IPS-20b (cell line): ENCODE measurements at regions not wholly inside any gene's neighbourhood (a gene's known extent, or its start where the extent isn't known, plus 50 kb on each side); places are given as distances from the start of the nearest gene placed in this dataset.
"Not testable (repeated sequence)": the region's sequence is repeated elsewhere in the genome, so short reads cannot be mapped to it uniquely, and the experiment has no call there.

ENCODE experiments used
- H3K27ac ChIP-seq: one replicate; pipeline ENCODE4 v1.5.1; 2013; ENCODE audit warnings: low read length
- H3K27me3 ChIP-seq: 2 replicates; pipeline ENCODE4 v1.6.1; 2013; ENCODE audit warnings: mild to moderate bottlenecking, low read length, inconsistent platforms; ENCODE audit not compliant: insufficient read depth
- H3K36me3 ChIP-seq: 2 replicates; pipeline ENCODE4 v1.6.1; 2013; ENCODE audit warnings: low read depth, mild to moderate bottlenecking, inconsistent platforms, low read length, moderate library complexity; ENCODE audit not compliant: insufficient read depth
- H3K4me1 ChIP-seq: 2 replicates; pipeline ENCODE4 v1.6.1; 2013; ENCODE audit warnings: mild to moderate bottlenecking, control low read depth, inconsistent platforms, low read length, moderate library complexity; ENCODE audit not compliant: insufficient read depth
- H3K4me3 ChIP-seq: 2 replicates; pipeline ENCODE4 v1.5.1; 2013; ENCODE audit warnings: mild to moderate bottlenecking, low read length, inconsistent platforms
- H3K9ac ChIP-seq: 2 replicates; pipeline ENCODE4 v1.6.1; 2013; ENCODE audit warnings: low read depth, mild to moderate bottlenecking, inconsistent platforms, low read length, moderate library complexity
- H3K9me3 ChIP-seq: 2 replicates; pipeline ENCODE4 v1.6.1; 2013; ENCODE audit warnings: mild to moderate bottlenecking, low read depth, low read length, inconsistent platforms; ENCODE audit not compliant: insufficient read depth

GRCh38 chr1:112855152-112855828, 100.7 kb downstream of the SLC16A1 start:
- Histone ChIP-seq H3K9me3 (no peaks in the 10 kb centered on the region), H3K36me3 (no peaks in the 10 kb centered on the region), H3K9ac (no peak overlapping the region), H3K4me1 (peaks cover 3% of the 10 kb centered on the region; the same call in 1 of the 2 replicates), H3K4me3 (no peak overlapping the region), H3K27me3 (no peaks in the 10 kb centered on the region; the same call in 1 of the 2 replicates), H3K27ac (no peak overlapping the region)

GRCh38 chr1:112854368-112854984, 101.5 kb downstream of the SLC16A1 start:
- not testable (repeated sequence) for H3K9me3 ChIP-seq, H3K27me3 ChIP-seq, H3K36me3 ChIP-seq, H3K4me1 ChIP-seq, H3K9ac ChIP-seq, H3K4me3 ChIP-seq, H3K27ac ChIP-seq

DNA sequence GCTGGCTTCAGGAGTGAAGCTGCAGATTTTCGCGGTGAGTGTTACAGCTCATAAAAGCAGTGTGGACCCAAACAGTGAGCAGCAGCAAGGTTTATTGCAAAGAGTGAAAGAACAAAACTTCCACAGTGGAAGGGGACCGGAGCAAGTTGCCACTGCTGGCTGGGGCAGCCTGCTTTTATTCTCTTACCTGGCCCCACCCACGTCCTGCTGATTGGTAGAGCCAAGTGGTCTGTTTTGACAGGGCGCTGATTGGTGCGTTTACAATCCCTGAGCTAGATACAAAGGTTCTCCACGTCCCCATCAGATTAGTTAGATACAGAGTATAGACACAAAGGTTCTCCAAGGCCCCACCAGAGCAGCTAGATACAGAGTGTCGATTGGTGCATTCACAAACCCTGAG, 102.1 kb downstream of the SLC16A1 start:
- H3K27me3 ChIP-seq, H3K27ac ChIP-seq: not testable (repeated sequence)

GRCh38 chr1:112852934-112853333, 103.1 kb downstream of the SLC16A1 start:
- no peak overlapping the region for H3K27ac ChIP-seq
- peaks cover 10% of the 10 kb centered on the region; the same call in 1 of the 2 replicates for H3K27me3 ChIP-seq
- peaks cover 3% of the 10 kb centered on the region; the same call in 1 of the 2 replicates for H3K4me1 ChIP-seq
- H3K4me3 ChIP-seq: no peak overlapping the region
- H3K36me3 ChIP-seq: no peaks in the 10 kb centered on the region
- H3K9ac ChIP-seq: no peak overlapping the region
- no peaks in the 10 kb centered on the region for H3K9me3 ChIP-seq

More for the DNA sequence above, 102.1 kb downstream of the SLC16A1 start:
- not testable (repeated sequence) for H3K9me3 ChIP-seq, H3K9ac ChIP-seq, H3K36me3 ChIP-seq, H3K4me1 ChIP-seq, H3K4me3 ChIP-seq

DNA sequence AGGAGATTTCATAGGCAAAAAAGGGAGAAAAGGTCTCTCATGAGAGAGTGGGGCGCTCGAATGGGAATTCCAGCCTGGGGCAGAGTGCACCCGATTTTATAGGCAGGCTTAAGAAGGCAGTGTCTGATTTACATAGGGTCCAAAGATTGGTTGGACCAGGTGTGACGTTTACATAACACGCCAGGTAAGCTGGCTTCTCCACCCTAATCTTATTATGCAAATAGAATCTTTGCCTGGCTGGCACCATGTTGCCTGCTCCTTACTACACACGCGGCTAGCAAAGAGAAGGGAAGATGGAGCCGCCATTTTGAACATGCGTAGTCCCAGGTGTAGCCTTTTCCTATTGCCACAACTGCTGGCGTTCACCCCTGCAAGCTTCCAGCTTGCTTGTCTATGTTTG, 103.7 kb downstream of the SLC16A1 start:
- H3K9ac ChIP-seq: no peak overlapping the region
- no peaks in the 10 kb centered on the region for H3K36me3 ChIP-seq
- H3K27ac ChIP-seq: no peak overlapping the region
- no peak overlapping the region for H3K4me3 ChIP-seq
- peaks cover 3% of the 10 kb centered on the region; the same call in 1 of the 2 replicates for H3K4me1 ChIP-seq
- no peaks in the 10 kb centered on the region for H3K9me3 ChIP-seq
- H3K27me3 ChIP-seq: peaks cover 10% of the 10 kb centered on the region; the same call in 1 of the 2 replicates

- no peak overlapping the region for H3K27ac ChIP-seq
- no peaks in the 10 kb centered on the region for H3K36me3 ChIP-seq
- H3K27me3 ChIP-seq: peaks cover 10% of the 10 kb centered on the region; the same call in 1 of the 2 replicates
- H3K9ac ChIP-seq: peak overlapping the region; percentile 61; the same call in 1 of the 2 replicates
- peaks cover 6% of the 10 kb centered on the region; the same call in 1 of the 2 replicates for H3K4me1 ChIP-seq
- no peaks in the 10 kb centered on the region for H3K9me3 ChIP-seq
- peak overlapping the region; percentile 51 for H3K4me3 ChIP-seq
These were observed 105.8 kb downstream of the SLC16A1 start for GRCh38 chr1:112850034-112850757.

DNA sequence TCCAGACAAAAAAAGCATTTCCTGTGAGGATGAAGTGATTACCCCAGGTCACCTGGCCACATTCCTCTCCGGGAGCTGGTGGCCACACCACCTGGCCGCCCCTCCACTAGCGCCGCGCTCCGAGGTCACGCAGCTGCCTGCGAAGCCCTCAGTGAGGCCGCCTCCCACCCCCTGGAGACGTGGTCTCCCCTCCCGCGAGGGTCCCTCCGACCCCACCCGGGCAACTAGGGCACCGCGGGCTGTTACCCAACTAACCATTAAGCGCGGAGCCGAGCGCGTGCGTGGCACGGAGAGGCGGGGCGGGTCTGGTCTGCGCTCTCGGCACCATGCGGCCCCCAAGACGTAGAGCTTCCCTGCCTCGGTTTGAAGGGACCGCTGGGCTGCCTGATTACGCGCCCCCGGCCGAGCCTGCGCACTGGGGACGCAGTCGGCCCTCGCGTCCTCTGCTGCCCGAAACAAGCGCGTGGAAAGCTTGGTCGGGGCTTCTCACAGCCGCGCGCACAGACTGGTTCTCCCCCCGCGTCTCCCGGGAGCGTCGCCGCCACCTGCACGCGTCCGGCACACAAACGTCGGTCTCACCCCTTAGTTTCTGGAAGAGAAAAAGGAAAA, 106.5 kb downstream of the SLC16A1 start:
- H3K9me3 ChIP-seq: no peaks in the 10 kb centered on the region
- no peak overlapping the region for H3K27ac ChIP-seq
- H3K27me3 ChIP-seq: peaks cover 10% of the 10 kb centered on the region; the same call in 1 of the 2 replicates
- H3K4me1 ChIP-seq: peaks cover 7% of the 10 kb centered on the region; the same call in 1 of the 2 replicates
- H3K9ac ChIP-seq: peak overlapping the region; percentile 61; the same call in 1 of the 2 replicates
- no peaks in the 10 kb centered on the region for H3K36me3 ChIP-seq
- H3K4me3 ChIP-seq: peak overlapping the region; percentile 51

DNA sequence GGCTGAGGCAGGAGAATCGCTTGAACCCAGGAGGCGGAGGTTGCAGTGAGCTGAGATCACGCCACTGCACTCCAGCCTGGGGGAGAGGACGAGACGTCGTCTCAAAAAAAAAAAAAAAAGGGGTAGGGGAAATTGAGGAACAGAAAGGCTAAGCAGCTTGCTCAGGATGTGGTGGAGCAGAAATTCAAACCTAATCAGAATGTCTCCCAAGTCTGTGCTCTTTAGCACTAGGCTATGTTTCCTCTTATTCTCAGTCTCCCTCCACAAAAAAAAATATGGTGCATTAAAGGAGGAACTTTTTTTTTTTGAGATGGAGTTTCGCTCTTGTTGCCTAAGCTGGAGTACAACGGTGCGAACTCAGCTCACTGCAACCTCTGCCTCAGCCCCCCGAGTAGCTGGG, 114.2 kb downstream of the SLC16A1 start:
- Histone ChIP-seq H3K27me3 (no peaks in the 10 kb centered on the region), H3K4me1 (peaks cover 11% of the 10 kb centered on the region), H3K9ac (no peak overlapping the region), H3K9me3 (no peaks in the 10 kb centered on the region), H3K27ac (no peak overlapping the region), H3K36me3 (no peaks in the 10 kb centered on the region), H3K4me3 (no peak overlapping the region)

DNA sequence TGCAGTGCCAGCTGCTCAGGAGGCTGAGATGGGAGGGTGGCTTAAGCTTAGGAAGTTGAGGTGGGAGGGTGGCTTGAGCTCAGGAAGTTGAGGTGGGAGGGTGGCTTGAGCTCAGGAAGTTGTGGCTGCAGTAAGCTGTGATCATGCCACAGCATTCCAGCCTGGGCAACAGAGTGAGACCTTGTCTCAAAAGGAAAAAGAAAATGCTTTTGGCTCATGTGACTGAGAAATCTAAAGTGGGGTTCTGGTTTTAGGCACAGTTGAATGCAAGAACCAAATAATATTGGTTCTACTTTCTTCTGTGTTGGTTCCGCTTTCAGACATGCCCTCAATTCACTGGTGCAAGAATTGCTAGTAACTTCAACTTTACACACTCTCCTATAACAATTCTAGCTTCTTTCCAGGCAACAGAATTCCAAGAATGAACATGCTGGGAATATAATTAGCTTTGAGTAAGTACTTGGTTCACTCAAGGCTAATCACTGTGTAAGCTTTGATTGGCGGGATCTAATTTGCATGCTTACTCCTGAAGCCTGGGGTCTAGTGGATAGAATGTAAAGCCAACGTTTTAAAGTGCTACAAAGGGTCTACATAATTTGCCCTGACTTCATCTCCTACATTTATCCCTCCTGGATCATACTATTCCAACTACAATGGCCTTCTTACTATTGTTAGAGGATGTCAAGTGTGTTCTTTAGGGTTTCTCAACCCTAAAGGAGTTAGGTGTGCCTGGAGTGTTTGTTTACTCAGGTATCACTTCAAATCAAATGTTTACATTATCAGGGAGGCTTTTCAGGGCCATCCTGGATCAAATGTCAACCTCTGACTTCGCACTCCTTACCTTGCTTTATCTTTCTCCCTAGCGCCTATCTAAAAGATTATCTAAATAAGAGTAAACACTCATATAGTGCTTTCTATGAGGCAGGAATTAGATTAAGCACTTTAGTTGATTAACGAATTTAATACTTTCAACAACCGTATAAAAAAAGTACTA, 115.1 kb downstream of the SLC16A1 start:
- H3K27ac ChIP-seq: no peak overlapping the region
- no peaks in the 10 kb centered on the region for H3K27me3 ChIP-seq
- H3K4me1 ChIP-seq: peaks cover 11% of the 10 kb centered on the region
- H3K9ac ChIP-seq: no peak overlapping the region
- no peaks in the 10 kb centered on the region for H3K36me3 ChIP-seq
- no peak overlapping the region for H3K4me3 ChIP-seq
- H3K9me3 ChIP-seq: no peaks in the 10 kb centered on the region

DNA sequence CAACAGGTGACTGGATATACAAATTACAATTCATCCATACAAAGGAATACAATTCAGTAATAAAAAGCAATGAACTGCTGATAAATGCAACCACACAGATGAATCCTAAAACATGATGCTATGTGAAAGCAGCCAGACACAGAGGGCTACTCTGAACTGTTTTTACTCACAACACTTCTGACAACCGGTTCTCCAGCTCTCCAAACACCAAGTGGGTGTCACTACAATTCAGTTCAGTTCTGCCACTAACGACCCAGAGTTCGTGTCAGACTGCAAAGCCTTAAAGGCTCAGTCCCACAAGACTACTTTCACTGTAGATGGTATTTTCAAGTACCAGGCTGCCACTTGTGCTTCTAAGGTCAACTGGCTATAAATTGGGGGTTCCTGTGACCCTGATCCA, 119.4 kb downstream of the SLC16A1 start:
- Histone ChIP-seq H3K36me3 (no peaks in the 10 kb centered on the region), H3K9me3 (no peaks in the 10 kb centered on the region), H3K9ac (no peak overlapping the region), H3K4me1 (peaks cover 7% of the 10 kb centered on the region), H3K27ac (no peak overlapping the region), H3K4me3 (no peak overlapping the region), H3K27me3 (no peaks in the 10 kb centered on the region)
